Fibroblast of pulmonary artery (primary cell): ENCODE measurements at regions not wholly inside any gene's neighbourhood (a gene's known extent, or its start where the extent isn't known, plus 50 kb on each side); places are given as distances from the start of the nearest gene placed in this dataset.
A peak's percentile ranks its signal among the peaks of the same experiment; 100 is the strongest.

Experiments
- DNase-seq: peaks from one replicate; pipeline ENCODE4 v3.0.0-alpha.2; 2010; ENCODE audit warnings: low read depth
- H3K4me3 ChIP-seq: replicated peaks from 2 replicates; pipeline ENCODE4 v1.5.1; 2011; ENCODE audit warnings: low read depth, mild to moderate bottlenecking, control low read depth, low read length, moderate library complexity
- TF ChIP-seq, protein P1 (sequence below): IDR thresholded peaks from 2 replicates; pipeline ENCODE4 v1.5.1; 2011; ENCODE audit warnings: mild to moderate bottlenecking, control low read depth, low read length, inconsistent platforms; ENCODE audit errors: missing control alignments

DNA sequence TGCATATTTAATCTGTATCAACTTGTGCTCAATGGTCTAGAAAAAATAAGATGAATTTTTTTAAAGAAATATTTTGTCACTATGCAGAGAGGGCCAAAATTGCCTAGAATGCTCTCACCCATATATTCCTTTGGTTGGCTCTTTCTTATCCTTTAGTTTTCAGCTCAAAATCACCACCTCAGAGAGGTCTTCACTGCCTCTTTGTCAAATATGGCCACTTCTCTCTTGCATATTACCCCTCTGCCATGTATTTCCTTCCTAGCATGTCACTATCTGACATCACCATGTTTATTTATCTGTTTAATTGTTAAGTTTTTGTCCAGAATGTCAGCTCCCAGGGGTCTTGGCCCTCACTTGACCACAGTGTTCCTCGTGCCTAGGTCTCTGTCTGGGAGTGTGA is 535.2 kb upstream of the CDH2 start:
- TF ChIP-seq, protein P1, sequence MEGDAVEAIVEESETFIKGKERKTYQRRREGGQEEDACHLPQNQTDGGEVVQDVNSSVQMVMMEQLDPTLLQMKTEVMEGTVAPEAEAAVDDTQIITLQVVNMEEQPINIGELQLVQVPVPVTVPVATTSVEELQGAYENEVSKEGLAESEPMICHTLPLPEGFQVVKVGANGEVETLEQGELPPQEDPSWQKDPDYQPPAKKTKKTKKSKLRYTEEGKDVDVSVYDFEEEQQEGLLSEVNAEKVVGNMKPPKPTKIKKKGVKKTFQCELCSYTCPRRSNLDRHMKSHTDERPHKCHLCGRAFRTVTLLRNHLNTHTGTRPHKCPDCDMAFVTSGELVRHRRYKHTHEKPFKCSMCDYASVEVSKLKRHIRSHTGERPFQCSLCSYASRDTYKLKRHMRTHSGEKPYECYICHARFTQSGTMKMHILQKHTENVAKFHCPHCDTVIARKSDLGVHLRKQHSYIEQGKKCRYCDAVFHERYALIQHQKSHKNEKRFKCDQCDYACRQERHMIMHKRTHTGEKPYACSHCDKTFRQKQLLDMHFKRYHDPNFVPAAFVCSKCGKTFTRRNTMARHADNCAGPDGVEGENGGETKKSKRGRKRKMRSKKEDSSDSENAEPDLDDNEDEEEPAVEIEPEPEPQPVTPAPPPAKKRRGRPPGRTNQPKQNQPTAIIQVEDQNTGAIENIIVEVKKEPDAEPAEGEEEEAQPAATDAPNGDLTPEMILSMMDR, result no peak
- H3K4me3 ChIP-seq, result no peak overlapping the region
- no peak for DNase-seq

DNA sequence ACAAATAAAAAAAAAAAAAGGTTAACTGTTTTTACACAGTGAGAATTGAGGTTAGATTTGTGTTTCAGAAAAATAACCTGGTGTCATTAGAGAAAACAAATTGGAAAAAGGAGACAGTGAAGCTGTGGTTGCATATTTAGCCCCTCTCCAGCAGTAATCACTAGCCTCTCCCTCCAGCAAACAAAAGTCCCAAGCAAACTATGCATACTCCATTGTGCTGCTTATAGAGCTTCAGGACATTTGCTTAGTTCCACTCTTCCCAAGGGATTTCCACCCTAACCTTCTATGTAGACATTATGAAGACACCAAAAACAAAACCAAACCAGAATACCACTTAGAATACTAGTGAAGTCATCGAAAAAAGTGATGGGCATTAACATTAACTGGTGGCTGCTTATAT is 534.2 kb upstream of the CDH2 start:
- TF ChIP-seq, protein P1, result no peak
- H3K4me3 ChIP-seq, result no peak overlapping the region
- no peak for DNase-seq

DNA sequence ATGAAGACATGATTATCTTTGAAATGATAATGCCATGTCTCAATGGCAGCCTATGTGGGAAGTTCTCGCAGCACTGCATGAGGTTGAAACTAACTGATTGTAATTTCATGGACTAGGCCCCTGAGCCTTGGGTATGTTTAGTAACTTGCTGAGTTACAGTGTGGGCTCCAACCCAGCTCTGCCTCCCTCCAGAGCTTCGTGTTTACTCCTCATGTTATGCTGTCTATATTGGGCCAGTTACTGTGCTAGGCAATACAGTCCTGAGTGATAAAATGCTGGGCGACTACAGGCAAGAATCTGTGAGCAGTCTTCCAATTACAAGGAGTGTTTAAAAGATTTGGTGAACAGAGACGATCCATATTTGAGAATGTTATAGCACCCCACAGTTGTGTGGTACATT is 530.1 kb upstream of the CDH2 start:
- DNase-seq, result no peak
- TF ChIP-seq, protein P1, result no peak
- no peak overlapping the region for H3K4me3 ChIP-seq

DNA sequence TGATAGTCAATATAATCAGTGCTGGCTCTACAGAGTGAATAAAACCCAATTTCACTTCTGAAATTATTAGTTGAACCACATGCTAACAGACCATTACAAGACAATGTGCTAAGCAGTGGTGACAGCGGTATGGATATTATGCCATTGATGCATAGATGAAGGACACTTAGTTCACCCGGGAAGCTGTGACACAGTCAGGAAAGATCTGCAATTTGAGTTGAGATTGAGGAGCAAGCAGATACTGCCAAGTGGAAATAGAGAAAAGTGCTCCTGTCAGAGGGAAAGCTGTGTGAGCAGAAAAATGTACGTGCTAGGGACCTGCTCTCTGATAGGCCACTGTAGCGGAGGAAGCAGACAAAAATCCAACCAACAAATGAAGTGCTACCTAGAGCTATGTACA is 529.5 kb upstream of the CDH2 start:
- no peak overlapping the region for H3K4me3 ChIP-seq
- TF ChIP-seq, protein P1, result no peak
- no peak for DNase-seq

DNA sequence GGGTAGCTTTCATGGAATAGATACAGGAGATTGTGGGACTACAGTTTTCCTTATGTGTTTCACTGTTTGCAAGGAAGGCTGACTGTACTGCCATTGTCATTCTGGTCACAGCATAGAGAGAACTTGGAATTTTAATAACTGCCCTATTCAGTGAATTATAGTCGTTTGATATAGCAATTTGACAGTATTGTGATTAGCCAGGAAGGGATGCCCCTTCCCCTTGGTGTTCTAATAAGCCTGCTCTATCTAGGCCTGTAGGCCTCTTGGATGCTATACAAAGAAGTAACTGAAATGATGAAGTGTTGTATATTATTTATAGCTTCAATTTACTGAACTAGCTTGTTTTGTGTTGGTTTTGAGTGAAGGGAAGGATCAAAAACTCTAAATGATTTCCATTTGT is 528.6 kb upstream of the CDH2 start:
- DNase-seq, result no peak
- TF ChIP-seq, protein P1, result no peak
- no peak overlapping the region for H3K4me3 ChIP-seq

DNA sequence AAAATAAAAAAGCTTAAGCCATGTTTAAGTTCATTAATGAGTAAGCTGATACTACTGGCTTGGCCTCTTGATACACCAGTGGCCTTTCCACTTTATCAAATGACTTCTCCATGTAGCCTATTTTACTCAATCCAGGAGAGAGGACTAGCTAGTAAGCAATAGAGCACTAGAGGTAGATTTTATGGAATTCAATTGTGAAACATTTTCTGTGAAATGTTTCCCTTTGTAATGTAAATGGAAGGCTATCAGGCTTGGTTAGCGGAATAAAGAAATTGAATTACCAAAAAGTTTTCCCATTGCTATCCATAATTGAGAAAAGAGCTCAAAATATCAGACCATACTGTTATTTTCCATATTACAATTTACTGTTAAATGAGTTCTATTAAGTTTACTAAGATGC is 515.4 kb upstream of the CDH2 start:
- DNase-seq, result no peak
- H3K4me3 ChIP-seq, result no peak overlapping the region
- TF ChIP-seq, protein P1, result no peak

DNA sequence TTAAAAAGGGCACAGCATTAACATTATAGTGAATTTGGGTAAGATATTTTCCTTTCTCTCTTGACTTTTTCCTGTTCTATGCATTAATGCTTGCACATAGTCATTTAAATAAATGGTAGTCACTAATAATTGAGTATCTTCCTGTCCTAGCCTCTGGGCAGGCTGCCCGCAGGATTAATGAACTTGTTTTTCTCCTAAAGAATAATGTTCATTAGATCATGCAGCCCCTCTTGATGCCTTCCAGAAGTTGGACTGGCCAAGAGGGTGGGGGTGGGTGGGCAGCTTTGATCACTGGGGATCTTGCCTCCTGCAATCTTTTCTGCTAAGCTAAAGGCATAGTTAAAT is 514.5 kb upstream of the CDH2 start:
- DNase-seq, result peak; percentile 11
- TF ChIP-seq, protein P1, result no peak

More for the DNA sequence above, 514.5 kb upstream of the CDH2 start:
- no peak overlapping the region for H3K4me3 ChIP-seq
